GM23338 (cell line): ENCODE measurements at regions not wholly inside any gene's neighbourhood (a gene's known extent, or its start where the extent isn't known, plus 50 kb on each side); places are given as distances from the start of the nearest gene placed in this dataset.

Source experiments
- CREB1 ChIP-seq: fragments of 250-450 bp; sonication (Bioruptor Pico); IDR thresholded peaks from 2 replicates; pipeline ENCODE4 v1.5.0; 2020; ENCODE audit warnings: low read depth, mild to moderate bottlenecking, moderate library complexity
- CTCF ChIP-seq, 2 experiments: fragments of 200-600 bp in 1 of 2; sonication (generic) in 1 of 2; conservative IDR thresholded peaks; 2 replicates each; pipeline versions ENCODE4 v1.5.1 to v1.6.1; 2016 to 2017; ENCODE audit warnings: antibody characterized with exemption in 2 of 2, low read depth in 2 of 2, mild to moderate bottlenecking in 2 of 2, moderate library complexity in 1 of 2
- EZH2 ChIP-seq: fragments of 200-600 bp; sonication (generic); IDR thresholded peaks from one replicate; pipeline ENCODE4 v1.8.0; 2017; ENCODE audit warnings: antibody characterized with exemption, mild to moderate bottlenecking, low read depth; ENCODE audit not compliant: unreplicated experiment
- EZH2phosphoT487 ChIP-seq: fragments of 200-600 bp; sonication (generic); IDR thresholded peaks from one replicate; pipeline ENCODE4 v1.8.1; 2018; ENCODE audit warnings: antibody characterized with exemption; ENCODE audit not compliant: unreplicated experiment
- POLR2AphosphoS5 ChIP-seq: IDR thresholded peaks from 2 replicates; pipeline ENCODE4 v1.6.1; 2016; ENCODE audit warnings: antibody characterized with exemption, low read depth

GRCh38 chr2:143930891-143931290 is 589.0 kb downstream of the ZEB2 start:
- TF ChIP-seq POLR2AphosphoS5: no peak
- TF ChIP-seq EZH2: no peak
- no peak for TF ChIP-seq CTCF (conservative IDR thresholded peaks at IDR 0.05; ENCODE audit: low read depth in 2 of 2)
- no peak for TF ChIP-seq EZH2phosphoT487
- TF ChIP-seq CREB1 (CRISPR knock-in tag): no peak
